Activated B cell treated with CpG ODN at 0.5 μM for 24 hours (primary cell): ENCODE measurements at regions not wholly inside any gene's neighbourhood (a gene's known extent, or its start where the extent isn't known, plus 50 kb on each side); places are given as distances from the start of the nearest gene placed in this dataset.

Source experiments
- ATAC-seq: fragments of 200-7000 bp; cut with Tn5 transposase; one replicate; pipeline ENCODE4 v1.10.0; 2021; ENCODE audit warnings: low read depth, mild to moderate bottlenecking, moderate library complexity
- CTCF ChIA-PET: fragments of 350-600 bp; sonication (Branson Sonifier 250); formaldehyde crosslinking; loops from one replicate; lab custom pipeline; 2021; ENCODE audit warnings: antibody characterized with exemption; lab: Charles Lee
- POLR2A ChIA-PET: fragments of 350-600 bp; sonication (Branson Sonifier 250); formaldehyde crosslinking; loops from one replicate; lab custom pipeline; 2021; ENCODE audit warnings: antibody characterized with exemption; lab: Charles Lee
- DNase-seq: peaks from one replicate; pipeline ENCODE4 v3.0.0; 2022
- H3K27ac Mint-ChIP-seq: one replicate; pipeline ENCODE4 v1.8.0; 2020; ENCODE audit warnings: mixed read lengths
- H3K27me3 Mint-ChIP-seq: one replicate; pipeline ENCODE4 v1.8.0; 2021; ENCODE audit warnings: mixed read lengths
- H3K36me3 Mint-ChIP-seq: one replicate; pipeline ENCODE4 v1.8.0; 2021; ENCODE audit warnings: low read depth, mixed read lengths
- H3K4me1 Mint-ChIP-seq: one replicate; pipeline ENCODE4 v1.8.0; 2021; ENCODE audit warnings: mixed read lengths
- H3K4me3 Mint-ChIP-seq: one replicate; pipeline ENCODE4 v1.8.0; 2020; ENCODE audit warnings: mild to moderate bottlenecking, mixed read lengths
- H3K9me3 Mint-ChIP-seq: one replicate; pipeline ENCODE4 v1.8.0; 2020; ENCODE audit warnings: mixed read lengths
- CTCF ChIP-seq: fragments of 200-600 bp; IDR thresholded peaks from one replicate; pipeline ENCODE4 v1.8.0; 2022; ENCODE audit warnings: antibody characterized with exemption, mild to moderate bottlenecking
- intact Hi-C: fragments of 100-400 bp; cut with micrococcal nuclease; formaldehyde crosslinking; loops from one replicate; pipeline ENCODE4 v1.15.1; 2024

- ATAC-seq (no peak), DNase-seq (no peak)
- H3K9me3 Mint-ChIP-seq: peaks cover 4% of the 10 kb centered on the region
- intact Hi-C loops: no loop called here
- H3K36me3 Mint-ChIP-seq: no peaks in the 10 kb centered on the region
- CTCF ChIA-PET: no interaction called here
- TF ChIP-seq CTCF: no peak
- H3K27me3 Mint-ChIP-seq: peaks cover 6% of the 10 kb centered on the region
- no peaks in the 10 kb centered on the region for H3K4me1 Mint-ChIP-seq
- POLR2A ChIA-PET: no interaction called here
- no peak overlapping the region for H3K27ac Mint-ChIP-seq
- H3K4me3 Mint-ChIP-seq: no peak overlapping the region
These were observed 187.5 kb upstream of the KL start for GRCh38 chr13:32828711-32829110.

- no peaks in the 10 kb centered on the region for H3K36me3 Mint-ChIP-seq
These were observed 187.0 kb upstream of the KL start for GRCh38 chr13:32829269-32829668.

GRCh38 chr13:32829676-32830335 is 186.4 kb upstream of the KL start:
- Mint-ChIP-seq H3K4me1 (no peaks in the 10 kb centered on the region), H3K27me3 (peaks cover 6% of the 10 kb centered on the region), H3K9me3 (peaks cover 7% of the 10 kb centered on the region), H3K27ac (no peak overlapping the region), H3K36me3 (no peaks in the 10 kb centered on the region), H3K4me3 (no peak overlapping the region)
- no peak for DNase-seq
- intact Hi-C loops: no loop called here
- POLR2A ChIA-PET: no interaction called here
- CTCF ChIA-PET: no interaction called here
- TF ChIP-seq CTCF: no peak
- no peak for ATAC-seq

More at GRCh38 chr13:32829269-32829668, 187.0 kb upstream of the KL start:
- Mint-ChIP-seq H3K9me3 (peaks cover 7% of the 10 kb centered on the region), H3K27ac (no peak overlapping the region), H3K4me1 (no peaks in the 10 kb centered on the region), H3K27me3 (peaks cover 6% of the 10 kb centered on the region), H3K4me3 (no peak overlapping the region)
- no peak for ATAC-seq
- no peak for DNase-seq
- ChIA-PET POLR2A (no interaction called here), CTCF (no interaction called here)
- intact Hi-C loops: no loop called here
- no peak for TF ChIP-seq CTCF

GRCh38 chr13:32830336-32831031 is 185.7 kb upstream of the KL start:
- POLR2A ChIA-PET: no interaction called here
- TF ChIP-seq CTCF: no peak
- intact Hi-C loops: no loop called here
- Mint-ChIP-seq H3K9me3 (peaks cover 7% of the 10 kb centered on the region), H3K27ac (no peak overlapping the region), H3K4me1 (no peaks in the 10 kb centered on the region), H3K4me3 (no peak overlapping the region), H3K27me3 (peaks cover 6% of the 10 kb centered on the region), H3K36me3 (no peaks in the 10 kb centered on the region)
- DNase-seq (no peak), ATAC-seq (no peak)
- CTCF ChIA-PET: no interaction called here

- no peak overlapping the region for H3K27ac Mint-ChIP-seq
- DNase-seq: no peak
- CTCF ChIA-PET: no interaction called here
These were observed 178.8 kb upstream of the KL start for GRCh38 chr13:32837307-32837972.

More at GRCh38 chr13:32837307-32837972, 178.8 kb upstream of the KL start:
- Mint-ChIP-seq H3K27me3 (no peaks in the 10 kb centered on the region), H3K36me3 (no peaks in the 10 kb centered on the region), H3K9me3 (peaks cover 13% of the 10 kb centered on the region), H3K4me1 (peaks cover 30% of the 10 kb centered on the region), H3K4me3 (no peak overlapping the region)
- intact Hi-C loops: no loop called here
- no peak for TF ChIP-seq CTCF
- ATAC-seq: no peak
- POLR2A ChIA-PET: no interaction called here
